H9 (cell line): ENCODE measurements at regions not wholly inside any gene's neighbourhood (a gene's known extent, or its start where the extent isn't known, plus 50 kb on each side); places are given as distances from the start of the nearest gene placed in this dataset.

Experiments
- DNase-seq: peaks from one replicate; pipeline ENCODE4 v3.0.0-alpha.2; 2017
- H2AFZ ChIP-seq: one replicate; pipeline ENCODE4 v1.6.1; 2013; ENCODE audit warnings: mild to moderate bottlenecking, low read length, control low read depth, moderate library complexity
- H2AK5ac ChIP-seq: 2 replicates; pipeline ENCODE4 v1.6.1; 2013; ENCODE audit warnings: low read length, control low read depth, mixed read lengths; ENCODE audit not compliant: insufficient read length
- H2BK120ac ChIP-seq: one replicate; pipeline ENCODE4 v1.6.1; 2013; ENCODE audit warnings: low read depth, mild to moderate bottlenecking, low read length, control low read depth, inconsistent platforms; ENCODE audit not compliant: poor library complexity, severe bottlenecking
- H2BK12ac ChIP-seq: 2 replicates; pipeline ENCODE4 v1.6.1; 2013; ENCODE audit warnings: low read length, control low read depth, mixed read lengths, low read depth; ENCODE audit not compliant: insufficient read length
- H2BK15ac ChIP-seq: 2 replicates; pipeline ENCODE4 v1.6.1; 2013; ENCODE audit warnings: low read depth, low read length, control low read depth
- H2BK20ac ChIP-seq: one replicate; pipeline ENCODE4 v1.6.1; 2013; ENCODE audit warnings: low read depth, mild to moderate bottlenecking, low read length, control low read depth, inconsistent platforms; ENCODE audit not compliant: poor library complexity, severe bottlenecking
- H2BK5ac ChIP-seq: 2 replicates; pipeline ENCODE4 v1.6.1; 2013; ENCODE audit warnings: low read length, control low read depth, mixed read lengths; ENCODE audit not compliant: insufficient read length
- H3K14ac ChIP-seq: 2 replicates; pipeline ENCODE4 v1.6.1; 2013; ENCODE audit warnings: low read length, control low read depth; ENCODE audit not compliant: insufficient read depth
- H3K18ac ChIP-seq: 2 replicates; pipeline ENCODE4 v1.6.1; 2013; ENCODE audit warnings: low read depth, mild to moderate bottlenecking, mixed read lengths, low read length, control low read depth; ENCODE audit not compliant: insufficient read length
- H3K23ac ChIP-seq: 2 replicates; pipeline ENCODE4 v1.6.1; 2013; ENCODE audit warnings: low read length, control low read depth, mixed read lengths, low read depth; ENCODE audit not compliant: insufficient read length
- H3K23me2 ChIP-seq: 2 replicates; pipeline ENCODE4 v1.6.1; 2013; ENCODE audit warnings: low read depth, mild to moderate bottlenecking, mixed read lengths, low read length, control low read depth; ENCODE audit not compliant: insufficient read length, poor library complexity, severe bottlenecking
- H3K27ac ChIP-seq: 2 replicates; pipeline ENCODE4 v1.5.1; 2013; ENCODE audit warnings: low read length, control low read depth, mixed read lengths, low read depth; ENCODE audit not compliant: insufficient read length
- H3K27me3 ChIP-seq: 2 replicates; pipeline ENCODE4 v1.6.1; 2013; ENCODE audit warnings: low read length, control low read depth, inconsistent platforms; ENCODE audit not compliant: insufficient read depth
- H3K4ac ChIP-seq: 2 replicates; pipeline ENCODE4 v1.6.1; 2013; ENCODE audit warnings: low read depth, mild to moderate bottlenecking, control low read depth, inconsistent platforms, low read length, moderate library complexity
- H3K4me1 ChIP-seq: 2 replicates; pipeline ENCODE4 v1.6.1; 2013; ENCODE audit warnings: low read length, control low read depth, inconsistent platforms; ENCODE audit not compliant: insufficient read depth
- H3K4me2 ChIP-seq: 2 replicates; pipeline ENCODE4 v1.6.1; 2013; ENCODE audit warnings: low read length, control low read depth, mixed read lengths; ENCODE audit not compliant: insufficient read length, insufficient read depth
- H3K56ac ChIP-seq: 2 replicates; pipeline ENCODE4 v1.6.1; 2013; ENCODE audit warnings: low read depth, mild to moderate bottlenecking, mixed read lengths, low read length, control low read depth; ENCODE audit not compliant: insufficient read length
- H3K79me1 ChIP-seq: 2 replicates; pipeline ENCODE4 v1.6.1; 2013; ENCODE audit warnings: low read depth, mild to moderate bottlenecking, moderate library complexity, low read length, control low read depth, inconsistent platforms; ENCODE audit not compliant: insufficient read depth, poor library complexity, severe bottlenecking
- H3K79me2 ChIP-seq: 2 replicates; pipeline ENCODE4 v1.6.1; 2013; ENCODE audit warnings: low read length, control low read depth, inconsistent platforms; ENCODE audit not compliant: insufficient read depth
- H3K9ac ChIP-seq: 2 replicates; pipeline ENCODE4 v1.6.1; 2013; ENCODE audit warnings: low read length, control low read depth, mixed read lengths; ENCODE audit not compliant: insufficient read length; ENCODE audit errors: extremely low read depth
- H3K9me3 ChIP-seq: one replicate; pipeline ENCODE4 v1.6.1; 2013; ENCODE audit warnings: low read depth, low read length, inconsistent platforms; ENCODE audit not compliant: control insufficient read depth
- H3T11ph ChIP-seq: one replicate; pipeline ENCODE4 v1.6.1; 2013; ENCODE audit warnings: mild to moderate bottlenecking, low read length, control low read depth, inconsistent platforms
- H4K20me1 ChIP-seq: one replicate; pipeline ENCODE4 v1.6.1; 2013; ENCODE audit not compliant: control insufficient read depth, insufficient read length, insufficient read depth
- H4K5ac ChIP-seq: 2 replicates; pipeline ENCODE4 v1.6.1; 2013; ENCODE audit warnings: low read depth, mild to moderate bottlenecking, mixed read lengths, low read length, control low read depth; ENCODE audit not compliant: insufficient read length
- H4K8ac ChIP-seq: replicated peaks from 2 replicates; pipeline ENCODE4 v1.6.1; 2013; ENCODE audit warnings: low read length, control low read depth, mixed read lengths, low read depth; ENCODE audit not compliant: insufficient read length
- H4K91ac ChIP-seq: 2 replicates; pipeline ENCODE4 v1.6.1; 2013; ENCODE audit warnings: low read depth, mild to moderate bottlenecking, moderate library complexity, mixed read lengths, low read length, control low read depth; ENCODE audit not compliant: insufficient read length
- H3K27ac Mint-ChIP-seq, 3 experiments: 2 replicates in 2 of 3; 3 replicates in 1 of 3; pipeline ENCODE4 v1.8.0; 2020 to 2021; ENCODE audit warnings: mixed read lengths in 3 of 3, mild to moderate bottlenecking in 1 of 3, moderate library complexity in 1 of 3
- H3K27me3 Mint-ChIP-seq: 2 replicates; pipeline ENCODE4 v1.8.0; 2021; ENCODE audit warnings: low read depth, mild to moderate bottlenecking, moderate library complexity, mixed read lengths
- H3K36me3 Mint-ChIP-seq, 3 experiments: 2 replicates in 2 of 3; 3 replicates in 1 of 3; pipeline ENCODE4 v1.8.0; 2020 to 2021; ENCODE audit warnings: low read depth in 3 of 3, mixed read lengths in 3 of 3; ENCODE audit not compliant: insufficient read depth in 1 of 3
- H3K4me1 Mint-ChIP-seq, 2 experiments: 2 replicates each; pipeline ENCODE4 v1.8.0; 2020; ENCODE audit warnings: mixed read lengths in 2 of 2
- H3K4me3 Mint-ChIP-seq, 2 experiments: 2 replicates in 1 of 2; 3 replicates in 1 of 2; pipeline ENCODE4 v1.8.0; 2020 to 2021; ENCODE audit warnings: mild to moderate bottlenecking in 2 of 2, mixed read lengths in 2 of 2, moderate library complexity in 1 of 2
- H3K9me3 Mint-ChIP-seq, 2 experiments: 2 replicates in 1 of 2; 3 replicates in 1 of 2; pipeline ENCODE4 v1.8.0; 2020; ENCODE audit warnings: mild to moderate bottlenecking in 2 of 2, mixed read lengths in 2 of 2, moderate library complexity in 1 of 2
- WGBS: extraction: QIAGEN DNeasy Blood & Tissue Kit; methylation state at CpG from one replicate; pipeline ENCODE4 v1.1.7; 2013; ENCODE audit warnings: missing lambda C conversion rate, low lambda C conversion rate, mixed read lengths; ENCODE audit not compliant: insufficient read length; ENCODE audit errors: extremely low coverage; 5-methylcytosine and 5-hydroxymethylcytosine counted together
- TF ChIP-seq, protein P1 (sequence below): fragments of 200-600 bp; sonication (generic); conservative IDR thresholded peaks from 3 replicates; pipeline ENCODE4 v1.8.0; 2021; ENCODE audit warnings: antibody characterized with exemption, mild to moderate bottlenecking

- no peak overlapping the region for H4K5ac ChIP-seq
- H2BK120ac ChIP-seq: no peak overlapping the region
- no peak overlapping the region for H3K4me2 ChIP-seq
- no peaks in the 10 kb centered on the region for H3K9me3 ChIP-seq
- H2BK20ac ChIP-seq: no peak overlapping the region
- H3T11ph ChIP-seq: no peak overlapping the region
- H3K9ac ChIP-seq: no peak overlapping the region
- Mint-ChIP-seq H3K9me3 (peaks cover 0 to 8% of the 10 kb centered on the region in 2 experiments; a peak in 2 of 5 replicates), H3K36me3 (0 out of 7 replicates have a peak, but pooled peaks cover 0 to 1% (median 0%) of the 10 kb centered on the region in 3 experiments), H3K4me3 (no peak overlapping the region), H3K27me3 (no peaks in the 10 kb centered on the region), H3K27ac (no peak overlapping the region), H3K4me1 (peaks cover 7 to 15% of the 10 kb centered on the region in 2 experiments)
- no peaks in the 10 kb centered on the region for H3K23me2 ChIP-seq
- H3K4ac ChIP-seq: no peak overlapping the region
- DNase-seq: no peak
- no peaks in the 10 kb centered on the region for H3K79me2 ChIP-seq
- H3K27ac ChIP-seq: no peak overlapping the region
- H2BK15ac ChIP-seq: no peak overlapping the region
- H3K23ac ChIP-seq: no peak overlapping the region
- no peaks in the 10 kb centered on the region for H3K4me1 ChIP-seq
- H4K20me1 ChIP-seq: no peaks in the 10 kb centered on the region
- no peak overlapping the region for H2BK12ac ChIP-seq
- WGBS: no CpG with 5 or more reads among the region's 4 CpGs
- H2AFZ ChIP-seq: no peak overlapping the region
- no peaks in the 10 kb centered on the region for H3K27me3 ChIP-seq
- H2AK5ac ChIP-seq: no peak overlapping the region
- no peak overlapping the region for H4K91ac ChIP-seq
- H3K56ac ChIP-seq: no peak overlapping the region
- H4K8ac ChIP-seq: no peak overlapping the region
- TF ChIP-seq, protein P1, sequence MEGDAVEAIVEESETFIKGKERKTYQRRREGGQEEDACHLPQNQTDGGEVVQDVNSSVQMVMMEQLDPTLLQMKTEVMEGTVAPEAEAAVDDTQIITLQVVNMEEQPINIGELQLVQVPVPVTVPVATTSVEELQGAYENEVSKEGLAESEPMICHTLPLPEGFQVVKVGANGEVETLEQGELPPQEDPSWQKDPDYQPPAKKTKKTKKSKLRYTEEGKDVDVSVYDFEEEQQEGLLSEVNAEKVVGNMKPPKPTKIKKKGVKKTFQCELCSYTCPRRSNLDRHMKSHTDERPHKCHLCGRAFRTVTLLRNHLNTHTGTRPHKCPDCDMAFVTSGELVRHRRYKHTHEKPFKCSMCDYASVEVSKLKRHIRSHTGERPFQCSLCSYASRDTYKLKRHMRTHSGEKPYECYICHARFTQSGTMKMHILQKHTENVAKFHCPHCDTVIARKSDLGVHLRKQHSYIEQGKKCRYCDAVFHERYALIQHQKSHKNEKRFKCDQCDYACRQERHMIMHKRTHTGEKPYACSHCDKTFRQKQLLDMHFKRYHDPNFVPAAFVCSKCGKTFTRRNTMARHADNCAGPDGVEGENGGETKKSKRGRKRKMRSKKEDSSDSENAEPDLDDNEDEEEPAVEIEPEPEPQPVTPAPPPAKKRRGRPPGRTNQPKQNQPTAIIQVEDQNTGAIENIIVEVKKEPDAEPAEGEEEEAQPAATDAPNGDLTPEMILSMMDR: no peak
- H2BK5ac ChIP-seq: no peak overlapping the region
- no peak overlapping the region for H3K14ac ChIP-seq
- H3K18ac ChIP-seq: no peak overlapping the region
- no peaks in the 10 kb centered on the region for H3K79me1 ChIP-seq
Measured at GRCh38 chr4:111869339-111869738, 275.9 kb upstream of the FAM241A start.
